ENCODE measurements at regions not wholly inside any gene's neighbourhood (a gene's known extent, or its start where the extent isn't known, plus 50 kb on each side); places are given as distances from the start of the nearest gene placed in this dataset.
"Not testable (repeated sequence)": the region's sequence is repeated elsewhere in the genome, so short reads cannot be mapped to it uniquely, and the experiment has no call there.

DNA sequence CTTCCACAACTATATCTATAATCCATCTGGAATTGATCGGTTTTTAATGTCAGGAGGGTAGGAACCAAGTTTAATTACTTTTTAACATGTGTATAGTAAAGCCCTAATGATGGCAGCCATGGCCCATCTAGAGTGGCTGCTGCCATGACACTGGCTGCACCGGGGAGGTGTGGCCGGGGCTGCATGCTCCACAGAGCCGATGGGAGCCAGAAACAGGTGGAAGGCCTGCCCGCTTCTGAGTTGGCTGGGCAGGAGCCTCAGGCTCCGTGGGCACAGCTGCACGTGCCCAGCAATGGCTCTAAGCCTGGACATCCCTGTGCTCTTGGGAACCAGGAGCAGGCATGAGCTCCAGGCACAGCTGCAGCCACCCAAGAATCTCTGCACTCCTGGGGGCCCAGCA lies 73.0 kb downstream of the GBP6 start:
- DNase-seq (ENCODE audit: low spot score), result no peak

DNA sequence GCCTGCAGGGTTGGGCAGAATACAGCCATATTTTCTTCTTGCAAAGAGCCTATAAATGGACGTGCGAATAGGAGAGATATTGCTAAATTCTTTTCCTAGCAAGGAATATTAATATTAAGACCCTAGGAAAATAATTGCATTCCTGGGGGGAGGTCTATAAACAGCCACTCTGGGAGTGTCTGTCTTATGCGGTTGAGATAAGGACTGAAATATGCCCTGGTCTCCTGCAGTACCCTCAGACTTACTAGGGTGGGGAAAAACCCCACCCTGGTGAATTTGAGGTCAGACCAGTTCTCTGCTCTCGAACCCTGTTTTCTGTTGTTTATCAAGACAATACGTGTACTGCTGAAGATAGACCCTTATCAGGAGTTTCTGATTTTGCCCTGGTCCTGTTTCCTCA lies 74.4 kb downstream of the GBP6 start:
- not testable (repeated sequence) for DNase-seq (ENCODE audit: low spot score)

DNA sequence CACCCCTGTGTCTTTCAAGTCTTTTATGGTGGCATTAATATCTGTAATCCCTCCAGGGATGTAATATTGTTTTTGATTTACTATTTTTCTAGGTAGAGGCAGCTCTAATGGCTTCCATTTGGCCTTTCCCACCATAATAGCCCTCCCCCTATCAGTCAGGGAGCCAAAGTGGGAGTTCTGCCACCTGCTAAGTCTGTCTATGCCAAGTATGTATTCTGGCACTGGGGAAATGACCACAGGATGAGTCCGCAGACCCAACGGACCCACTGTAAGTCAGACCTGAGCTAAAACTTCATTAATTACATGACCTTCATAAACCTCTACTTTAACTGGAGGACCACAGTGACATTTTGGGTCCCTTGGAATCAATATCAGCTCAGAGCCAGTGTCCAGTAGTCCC lies 77.1 kb downstream of the GBP6 start:
- DNase-seq (ENCODE audit: low spot score), result no peak

DNA sequence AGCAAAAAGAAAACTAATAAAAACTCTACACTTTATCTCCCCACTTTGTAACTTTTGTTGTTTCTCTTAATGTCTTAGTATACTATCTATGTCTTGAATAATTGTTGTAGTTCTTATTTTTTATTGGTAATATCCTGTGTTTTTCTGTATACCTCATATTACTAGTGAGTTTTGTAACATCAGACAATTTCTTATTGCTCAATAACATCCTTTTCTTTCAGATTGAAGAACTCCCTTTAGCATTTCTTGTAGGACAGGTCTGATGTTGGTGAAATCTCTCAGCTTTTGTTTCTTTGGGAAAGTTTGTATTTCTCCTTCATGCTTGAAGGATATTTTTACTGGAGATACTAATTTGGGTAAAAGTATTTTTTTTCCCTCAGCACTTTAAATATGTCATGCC lies 79.8 kb upstream of the LRRC8B start:
- no peak for DNase-seq (ENCODE audit: low spot score)

DNA sequence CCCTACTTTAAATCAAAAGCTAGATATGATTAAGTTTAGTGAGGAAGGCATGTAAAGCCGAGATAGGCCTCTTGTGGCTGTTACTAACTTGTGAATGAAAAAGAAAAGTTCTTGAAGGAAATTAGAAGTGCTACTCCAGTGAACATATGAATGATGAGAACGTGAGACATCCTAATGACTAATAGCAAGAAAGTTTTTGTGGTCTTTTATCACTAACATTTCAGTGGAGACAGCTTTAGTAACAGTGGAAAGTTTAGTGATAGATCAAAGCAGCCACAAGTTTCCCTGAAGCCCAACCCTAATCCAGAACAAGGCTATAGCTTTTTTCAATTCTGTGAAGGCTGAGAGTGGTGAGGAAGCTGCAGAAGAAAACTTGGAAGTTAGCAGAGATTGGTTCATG lies 73.6 kb upstream of the LRRC8B start:
- DNase-seq (ENCODE audit: low spot score), result no peak

DNA sequence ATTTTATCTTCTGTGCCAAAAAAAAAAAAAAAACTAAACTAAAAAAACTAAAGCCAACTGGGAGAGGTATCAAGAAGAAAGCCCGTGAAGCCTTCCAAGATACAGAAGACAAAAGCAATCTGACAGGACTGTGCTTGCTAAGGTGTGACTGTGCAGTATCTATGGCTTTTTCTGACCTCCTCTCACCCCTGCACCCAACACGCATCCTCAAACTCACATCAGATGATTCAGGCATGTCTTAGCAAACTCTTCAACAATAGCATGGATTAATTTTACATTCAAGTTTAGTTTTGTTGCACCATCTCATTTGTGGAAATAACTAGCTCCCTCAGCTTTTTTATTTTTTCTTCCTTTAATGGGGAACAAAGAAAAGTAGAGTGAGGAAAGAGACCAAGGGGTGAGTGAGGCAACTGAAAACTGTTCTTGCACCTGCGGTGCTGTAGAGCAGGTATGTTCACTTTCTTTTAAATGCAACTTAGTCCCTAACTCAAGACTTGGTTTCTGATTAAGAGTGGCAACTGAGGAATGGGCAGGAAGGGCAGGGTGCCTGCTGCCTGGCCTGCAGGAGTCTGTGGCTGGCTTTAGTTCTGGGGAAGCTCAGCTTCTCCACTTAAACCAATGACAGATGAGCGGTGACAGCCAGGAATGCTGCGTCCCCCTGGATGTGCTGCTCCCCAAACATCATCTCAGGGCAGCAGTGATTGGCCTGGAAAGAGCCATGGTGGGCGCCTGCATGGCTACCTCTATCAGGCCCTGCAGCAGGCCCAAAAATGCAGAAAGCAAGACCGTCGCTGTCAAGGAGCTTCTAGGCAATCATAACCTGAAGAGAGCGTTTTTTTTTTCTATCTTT lies 71.3 kb upstream of the LRRC8B start:
- no peak for DNase-seq (ENCODE audit: low spot score)

DNA sequence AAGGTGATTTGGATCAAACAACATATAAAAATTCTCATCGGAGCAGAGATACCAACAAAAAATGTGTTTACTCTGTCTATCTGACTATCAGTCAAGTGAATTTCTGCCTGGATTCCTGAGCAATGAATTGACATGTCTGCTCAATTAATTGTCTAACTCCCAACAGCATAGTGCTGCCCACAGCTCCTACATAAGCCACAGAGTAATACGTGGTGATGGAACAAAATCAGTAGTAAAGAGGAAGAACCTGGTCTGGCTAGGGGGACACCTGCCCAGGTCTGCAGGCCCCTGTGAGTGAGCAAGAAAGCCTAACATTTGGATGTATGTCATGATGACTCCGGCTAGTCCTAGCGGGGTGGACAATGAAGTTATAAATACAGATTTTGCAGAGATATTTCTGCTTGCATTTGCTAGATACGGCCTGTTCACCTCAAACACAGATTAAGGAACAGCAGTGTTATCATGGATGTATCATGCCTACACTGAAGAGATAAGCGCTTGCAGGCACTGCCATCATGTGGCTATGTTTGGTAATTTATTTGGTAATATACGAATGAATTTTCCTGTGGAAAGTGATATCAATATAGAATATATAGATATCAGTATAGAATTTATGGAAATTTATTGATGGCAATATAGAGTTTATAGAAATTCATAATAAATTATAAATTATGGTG lies 69.6 kb upstream of the LRRC8B start:
- DNase-seq (ENCODE audit: low spot score), result peak; percentile 30

DNA sequence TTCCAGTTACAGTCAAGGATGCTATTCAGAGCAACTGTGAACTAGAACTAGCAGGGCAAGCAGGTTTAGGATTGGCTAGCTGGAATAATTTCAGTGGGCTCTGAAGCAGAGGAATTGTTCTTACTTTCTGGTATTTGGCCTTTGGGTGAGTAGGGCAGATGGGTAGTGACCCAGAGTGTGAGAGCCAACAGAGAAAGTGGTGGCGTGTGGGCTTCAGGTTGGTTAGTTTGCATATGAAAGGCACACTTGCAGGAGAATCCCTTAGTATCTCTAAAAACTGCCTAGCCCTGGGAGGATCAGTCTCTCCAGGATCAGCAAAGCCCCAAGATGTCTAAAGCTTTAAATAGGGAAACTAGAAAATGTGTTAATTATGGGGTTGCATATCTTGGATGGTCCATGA lies 67.6 kb upstream of the LRRC8B start:
- DNase-seq (ENCODE audit: low spot score), result no peak

DNA sequence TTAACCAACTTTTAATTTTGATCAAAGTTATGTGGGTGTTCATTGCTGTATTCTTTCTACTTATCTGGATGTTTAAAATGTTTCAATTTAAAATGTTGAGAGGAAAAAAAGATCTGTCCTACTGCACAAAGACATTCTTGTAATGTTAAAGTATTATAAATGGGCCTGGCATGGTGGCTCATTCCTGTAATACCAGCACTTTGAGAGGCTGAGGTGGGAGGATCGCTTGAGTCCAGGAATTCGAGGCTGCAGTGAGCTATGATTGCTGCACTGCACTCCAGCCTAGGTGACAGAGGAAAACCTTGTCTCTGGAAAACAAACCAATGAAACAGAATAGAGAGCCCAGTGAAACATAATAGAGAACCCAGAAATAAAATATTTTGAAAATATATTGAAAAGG lies 65.5 kb upstream of the LRRC8B start:
- DNase-seq (ENCODE audit: low spot score), result no peak

DNA sequence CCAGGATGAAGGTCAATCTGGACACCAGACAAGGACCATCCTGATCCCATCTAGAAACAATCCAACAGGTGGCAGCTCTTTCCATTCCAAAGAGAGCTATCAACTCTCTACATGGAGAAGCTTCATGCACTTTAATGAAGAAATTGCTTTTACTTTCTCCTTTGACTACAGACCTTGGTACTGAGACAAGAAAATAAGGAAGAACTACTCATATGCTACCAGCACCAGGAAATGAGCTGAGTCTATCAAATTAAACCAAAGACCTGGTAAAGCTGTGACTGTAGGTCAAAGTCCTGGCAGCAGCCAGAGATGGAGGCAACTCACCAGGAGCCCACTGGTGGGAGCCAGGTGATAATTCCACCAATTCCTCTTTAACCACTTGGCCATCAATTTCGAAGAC lies 64.3 kb upstream of the LRRC8B start:
- DNase-seq (ENCODE audit: low spot score), result no peak

DNA sequence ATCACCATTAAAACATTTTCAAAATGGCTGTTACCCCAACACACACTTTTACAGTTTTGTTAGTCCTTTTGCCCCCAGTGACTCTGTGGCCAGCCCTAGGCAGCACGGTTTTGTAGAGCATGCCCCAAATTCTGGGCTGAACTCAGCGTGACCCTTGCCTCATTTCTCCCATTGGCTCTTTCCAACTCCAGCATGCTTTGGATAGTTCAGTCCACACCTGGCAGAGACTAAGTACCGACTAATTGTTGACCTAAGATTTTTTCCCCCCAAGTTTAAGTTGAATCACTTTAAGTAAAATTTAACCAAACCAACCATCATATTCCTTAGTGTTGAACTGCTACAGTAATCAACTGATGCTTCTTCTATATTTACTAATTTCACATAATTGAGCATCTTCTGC lies 62.4 kb upstream of the LRRC8B start:
- no peak for DNase-seq (ENCODE audit: low spot score)

DNA sequence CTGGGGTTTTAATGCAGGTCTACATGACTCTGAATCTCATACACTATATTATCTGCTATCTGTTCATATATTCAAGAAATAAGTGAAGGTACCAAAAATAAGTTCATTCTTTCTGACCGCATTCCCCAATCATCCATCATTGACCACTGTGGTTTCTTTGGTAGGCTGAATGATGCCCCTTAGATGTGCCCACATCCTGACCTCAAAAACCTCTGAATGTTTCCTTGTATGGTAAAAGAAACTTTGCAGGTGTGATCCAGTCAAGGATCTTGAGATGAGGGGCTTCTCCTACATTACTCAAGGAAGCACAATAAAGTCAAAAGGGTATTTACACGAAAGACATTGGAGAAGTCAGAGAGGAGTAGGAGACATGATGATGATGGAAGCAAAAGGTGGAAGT lies 60.6 kb upstream of the LRRC8B start:
- no peak for DNase-seq (ENCODE audit: low spot score)

DNA sequence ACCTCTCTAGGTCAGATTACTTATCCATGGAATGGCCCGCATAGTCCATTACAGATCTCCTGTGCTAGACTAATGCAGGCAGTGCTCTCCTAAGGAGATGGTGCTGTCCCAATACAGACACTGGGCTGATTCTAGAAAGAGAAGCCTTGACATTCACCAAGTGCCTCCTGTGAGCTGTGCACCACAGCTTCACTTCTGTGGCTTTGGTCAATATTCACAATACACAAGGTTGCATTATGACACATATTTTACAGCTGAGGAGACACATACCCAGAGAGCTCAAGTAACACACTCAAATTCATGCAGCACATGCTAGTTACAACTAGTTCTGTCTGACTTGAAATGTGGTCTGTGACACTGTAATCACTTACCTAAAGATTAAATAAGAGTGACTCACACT lies 59.4 kb upstream of the LRRC8B start:
- DNase-seq (ENCODE audit: low spot score), result no peak

DNA sequence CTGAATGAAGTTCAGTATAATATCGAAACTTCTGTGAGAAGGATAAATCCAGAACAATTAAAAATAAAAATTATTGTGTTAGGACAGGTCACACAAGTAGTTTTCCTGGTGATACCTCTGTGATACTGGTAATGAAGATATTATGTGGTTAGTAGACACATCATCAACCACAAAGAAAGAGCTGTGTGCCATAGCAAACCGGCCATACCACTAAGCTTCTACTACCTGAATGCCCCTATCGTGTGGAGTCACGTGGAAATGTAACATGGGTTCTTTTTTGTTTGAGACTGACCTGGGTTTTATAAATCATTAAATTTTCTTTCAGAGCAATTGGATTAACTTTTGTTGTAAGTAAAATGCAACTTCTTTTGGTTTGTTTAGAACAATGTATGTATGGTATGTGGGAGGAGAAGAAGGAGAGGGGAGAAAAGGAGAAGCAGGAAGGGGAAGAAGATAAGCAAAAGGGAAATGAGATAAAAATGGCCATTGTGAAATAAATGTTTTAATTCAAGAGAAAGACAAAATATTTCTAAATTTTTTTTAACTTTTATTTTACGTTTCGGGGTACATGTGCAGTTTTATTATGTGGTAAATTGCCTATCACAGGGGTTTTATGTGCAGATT lies 58.2 kb upstream of the LRRC8B start:
- no peak for DNase-seq (ENCODE audit: low spot score)

DNA sequence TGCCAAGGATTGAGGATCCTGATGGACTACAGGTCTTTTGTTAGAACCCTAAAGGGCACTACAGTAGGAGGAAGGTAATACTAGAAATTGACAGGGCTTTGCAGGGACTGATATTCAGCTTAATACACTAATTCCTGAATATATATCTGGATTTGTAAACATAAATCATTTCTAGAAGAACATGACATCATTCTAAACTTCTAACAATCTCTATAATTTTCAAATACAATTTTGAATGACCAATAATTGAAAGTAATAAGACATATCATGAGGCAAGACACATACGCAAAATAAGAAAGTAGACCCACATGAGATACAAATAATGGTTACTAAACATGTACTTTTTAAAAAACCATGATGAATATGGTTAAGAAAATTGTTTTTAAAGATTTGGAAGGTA lies 52.4 kb upstream of the LRRC8B start:
- no peak for DNase-seq (ENCODE audit: low spot score)

DNA sequence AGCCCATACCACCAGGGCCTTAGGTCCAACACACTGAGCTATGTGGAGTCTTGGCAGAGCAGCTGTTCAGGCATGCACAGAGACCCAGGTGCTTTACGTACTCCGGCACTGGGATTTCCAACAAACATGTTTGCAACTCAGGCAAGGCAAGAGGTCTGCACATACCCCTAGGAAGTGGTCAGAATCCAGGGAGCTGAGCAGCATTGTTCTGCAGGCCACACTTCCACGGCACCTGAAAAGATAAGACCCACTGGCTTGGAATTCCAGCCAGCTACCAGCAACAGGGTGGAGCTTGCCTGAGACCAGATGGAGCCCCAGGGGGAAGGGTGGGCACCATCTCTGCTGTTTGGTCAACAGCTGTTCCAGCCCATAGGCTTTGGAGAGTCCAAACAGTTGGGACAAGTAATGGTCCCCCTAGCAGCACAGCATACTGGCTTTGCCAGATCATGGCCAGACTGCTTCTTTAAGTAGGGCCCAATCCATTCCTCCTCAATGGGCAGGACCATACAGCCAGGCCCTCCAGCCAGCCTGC lies 51.7 kb upstream of the LRRC8B start:
- DNase-seq (ENCODE audit: low spot score), result no peak
